ENCODE measurements at regions not wholly inside any gene's neighbourhood (a gene's known extent, or its start where the extent isn't known, plus 50 kb on each side); places are given as distances from the start of the nearest gene placed in this dataset.

- ATAC-seq = no peak
- intact Hi-C loops (cut with micrococcal nuclease) = no loop called here
- 46% methylated on average over 4 of the region's 4 CpGs for WGBS (ENCODE audit: insufficient coverage)
- H3K27ac Mint-ChIP-seq = no peak overlapping the region
- Histone ChIP-seq H3K27ac (ENCODE audit: low read length) (no peak overlapping the region), H3K27me3 (ENCODE audit: control insufficient read depth, insufficient read depth, low read length) (peaks cover 5% of the 10 kb centered on the region), H3K9me3 (ENCODE audit: control insufficient read depth, insufficient read depth, low read length) (no peaks in the 10 kb centered on the region), H3K4me3 (ENCODE audit: low read length) (no peak overlapping the region), H3K36me3 (ENCODE audit: control insufficient read depth, insufficient read depth, low read length) (no peaks in the 10 kb centered on the region), H3K4me1 (ENCODE audit: control insufficient read depth, insufficient read depth, low read length) (no peaks in the 10 kb centered on the region)
- peaks cover 6 to 22% of the 10 kb centered on the region in 2 donors for H3K27me3 Mint-ChIP-seq (ENCODE audit: low read depth in 2 of 2)
- no peak overlapping the region for H3K4me3 Mint-ChIP-seq
- H3K36me3 Mint-ChIP-seq = peaks cover 7% of the 10 kb centered on the region
- no peak for TF ChIP-seq CTCF (IDR thresholded peaks at IDR 0.05)
- DNase-seq = no peak
- H3K9me3 Mint-ChIP-seq = peaks cover 0 to 3% of the 10 kb centered on the region in 2 donors
- no peaks in the 10 kb centered on the region for H3K4me1 Mint-ChIP-seq
Observed at GRCh38 chr9:117882171-117882570, 178.0 kb downstream of the TLR4 start.

- H3K36me3 ChIP-seq (ENCODE audit: control insufficient read depth, insufficient read depth, low read length) = no peaks in the 10 kb centered on the region
- Mint-ChIP-seq H3K27ac (no peak overlapping the region), H3K4me1 (no peaks in the 10 kb centered on the region), H3K36me3 (no peaks in the 10 kb centered on the region), H3K9me3 (no peaks in the 10 kb centered on the region), H3K4me3 (no peak overlapping the region), H3K27me3 (ENCODE audit: low read depth in 2 of 2) (peaks cover 2 to 10% of the 10 kb centered on the region in 2 donors)
- no peak overlapping the region for H3K4me3 ChIP-seq (ENCODE audit: low read length)
- 97% methylated on average over 2 of the region's 2 CpGs for WGBS (ENCODE audit: insufficient coverage)
- H3K27ac ChIP-seq (ENCODE audit: low read length) = no peak overlapping the region
- H3K27me3 ChIP-seq (ENCODE audit: control insufficient read depth, insufficient read depth, low read length) = peaks cover 2% of the 10 kb centered on the region
- no peaks in the 10 kb centered on the region for H3K9me3 ChIP-seq (ENCODE audit: control insufficient read depth, insufficient read depth, low read length)
- TF ChIP-seq CTCF (IDR thresholded peaks at IDR 0.05) = no peak
- no peak for DNase-seq
- intact Hi-C loops (cut with micrococcal nuclease) = no loop called here
- ATAC-seq = no peak
- no peaks in the 10 kb centered on the region for H3K4me1 ChIP-seq (ENCODE audit: control insufficient read depth, insufficient read depth, low read length)
Observed at GRCh38 chr9:117886616-117887015, 182.4 kb downstream of the TLR4 start.

GRCh38 chr9:117887383-117887782 lies 183.2 kb downstream of the TLR4 start:
- WGBS (ENCODE audit: insufficient coverage) = 77% methylated on average over 2 of the region's 2 CpGs
- TF ChIP-seq CTCF (IDR thresholded peaks at IDR 0.05) = no peak
- H3K36me3 ChIP-seq (ENCODE audit: control insufficient read depth, insufficient read depth, low read length) = no peaks in the 10 kb centered on the region
- peaks cover 3% of the 10 kb centered on the region for H3K27me3 ChIP-seq (ENCODE audit: control insufficient read depth, insufficient read depth, low read length)
- H3K4me1 Mint-ChIP-seq = no peaks in the 10 kb centered on the region
- H3K4me3 Mint-ChIP-seq = no peak overlapping the region
- H3K27ac ChIP-seq (ENCODE audit: low read length) = no peak overlapping the region
- ATAC-seq (no peak), DNase-seq (no peak)
- no peak overlapping the region for H3K4me3 ChIP-seq (ENCODE audit: low read length)
- H3K27me3 Mint-ChIP-seq (ENCODE audit: low read depth in 2 of 2) = peaks cover 2% of the 10 kb centered on the region in 2 donors
- no peaks in the 10 kb centered on the region for H3K4me1 ChIP-seq (ENCODE audit: control insufficient read depth, insufficient read depth, low read length)
- no peaks in the 10 kb centered on the region for H3K36me3 Mint-ChIP-seq
- no peaks in the 10 kb centered on the region for H3K9me3 ChIP-seq (ENCODE audit: control insufficient read depth, insufficient read depth, low read length)
- intact Hi-C loops (cut with micrococcal nuclease) = no loop called here
- no peak overlapping the region for H3K27ac Mint-ChIP-seq
- no peaks in the 10 kb centered on the region for H3K9me3 Mint-ChIP-seq

- intact Hi-C loops (cut with micrococcal nuclease) = no loop called here
- Histone ChIP-seq H3K9me3 (ENCODE audit: control insufficient read depth, insufficient read depth, low read length) (no peaks in the 10 kb centered on the region), H3K27me3 (ENCODE audit: control insufficient read depth, insufficient read depth, low read length) (peaks cover 4% of the 10 kb centered on the region), H3K4me1 (ENCODE audit: control insufficient read depth, insufficient read depth, low read length) (no peaks in the 10 kb centered on the region), H3K36me3 (ENCODE audit: control insufficient read depth, insufficient read depth, low read length) (no peaks in the 10 kb centered on the region), H3K27ac (ENCODE audit: low read length) (no peak overlapping the region), H3K4me3 (ENCODE audit: low read length) (no peak overlapping the region)
- ATAC-seq (no peak), DNase-seq (no peak)
- no peak for TF ChIP-seq CTCF (IDR thresholded peaks at IDR 0.05)
- H3K4me3 Mint-ChIP-seq = no peak overlapping the region
- peaks cover 0 to 2% of the 10 kb centered on the region in 2 donors for H3K27me3 Mint-ChIP-seq (ENCODE audit: low read depth in 2 of 2)
- H3K36me3 Mint-ChIP-seq = no peaks in the 10 kb centered on the region
- no peaks in the 10 kb centered on the region for H3K9me3 Mint-ChIP-seq
- 96% methylated on average over 3 of the region's 3 CpGs for WGBS (ENCODE audit: insufficient coverage)
- no peaks in the 10 kb centered on the region for H3K4me1 Mint-ChIP-seq
- H3K27ac Mint-ChIP-seq = no peak overlapping the region
Observed at GRCh38 chr9:117887941-117888340, 183.7 kb downstream of the TLR4 start.

All from natural killer cell (primary cell).